Activated T-cell treated with anti-CD3 and anti-CD28 coated beads for 24 hours (primary cell): ENCODE measurements at regions not wholly inside any gene's neighbourhood (a gene's known extent, or its start where the extent isn't known, plus 50 kb on each side); places are given as distances from the start of the nearest gene placed in this dataset.
"Not testable (repeated sequence)": the region's sequence is repeated elsewhere in the genome, so short reads cannot be mapped to it uniquely, and the experiment has no call there.

Experiments
- DNase-seq: peaks from one replicate; pipeline ENCODE4 v3.0.0-alpha.2; 2020; ENCODE audit warnings: low read depth

DNA sequence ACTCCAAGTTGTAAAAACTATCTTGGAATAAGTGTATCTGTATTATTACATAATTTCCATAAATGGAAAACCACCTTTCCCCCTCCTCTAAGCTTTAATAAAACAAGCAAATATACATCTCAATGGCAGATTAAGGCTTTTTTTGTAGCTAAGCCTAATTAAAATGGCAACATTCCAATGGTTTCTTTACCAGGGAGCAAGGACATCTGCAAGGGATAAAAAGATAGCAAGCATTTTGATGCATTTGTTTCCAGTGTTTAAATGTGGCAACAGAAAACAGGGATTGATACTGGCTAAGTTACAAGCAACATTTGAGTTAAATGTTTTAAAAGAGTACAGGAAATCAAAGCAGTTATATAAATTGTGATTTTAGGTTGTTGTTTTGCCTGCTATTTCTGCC, 1012.7 kb downstream of the ADGRL2 start:
- no peak for DNase-seq

DNA sequence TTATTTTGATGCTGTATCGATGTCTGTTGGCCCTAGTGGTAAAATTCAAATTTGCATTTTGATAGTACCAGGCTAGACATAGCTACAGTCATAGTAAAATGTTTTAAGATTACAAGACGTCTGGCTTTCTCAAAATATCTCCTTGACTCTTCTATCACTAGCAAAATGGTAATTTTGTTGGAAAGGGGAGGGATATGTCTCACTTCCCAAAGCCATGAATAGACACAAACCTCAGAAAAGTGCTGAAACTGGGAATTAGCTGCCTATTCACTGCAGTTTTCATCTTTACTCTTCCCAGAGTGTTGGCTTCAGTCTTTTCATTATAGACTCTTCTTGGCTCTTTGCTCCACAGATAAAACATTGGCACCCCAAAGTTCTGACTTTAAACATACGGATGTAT, 1009.9 kb downstream of the ADGRL2 start:
- no peak for DNase-seq

DNA sequence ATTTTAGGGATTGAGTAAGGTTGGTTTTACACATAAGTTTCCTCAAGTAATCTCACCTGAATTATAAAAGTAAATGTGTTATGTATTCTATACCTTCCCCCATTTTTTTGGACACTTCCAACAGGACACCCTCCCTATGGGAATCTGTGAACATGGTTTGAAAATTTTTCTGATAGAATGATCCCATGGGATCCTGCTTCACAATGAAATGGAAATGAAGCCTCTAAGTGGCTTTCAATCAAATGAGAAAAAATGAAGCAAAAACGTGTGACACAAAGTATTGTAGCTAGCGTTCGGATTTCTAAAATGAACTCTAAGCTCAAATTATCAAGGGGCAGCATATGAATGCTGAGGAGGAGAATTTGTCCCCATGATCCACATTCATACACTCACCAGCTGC, 1006.8 kb downstream of the ADGRL2 start:
- DNase-seq = no peak

DNA sequence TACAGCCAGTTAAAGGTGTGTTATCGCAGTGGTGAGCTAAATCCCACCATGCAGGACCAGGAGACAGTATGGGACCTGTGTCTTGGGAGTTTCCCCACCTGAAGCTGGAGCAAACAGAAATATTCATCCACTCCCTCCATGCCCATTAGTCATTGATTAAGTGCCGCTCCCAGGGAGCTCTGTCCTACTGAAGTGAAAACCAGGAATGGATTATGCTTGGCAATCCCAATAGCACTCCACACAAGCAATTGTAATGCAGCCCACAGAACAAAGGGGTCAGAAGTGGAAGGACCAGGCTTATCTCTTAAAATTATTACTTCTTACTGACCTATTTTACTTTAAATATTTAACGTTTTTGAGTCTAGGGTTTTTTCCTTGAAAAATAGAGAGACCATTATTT, 1005.4 kb downstream of the ADGRL2 start:
- DNase-seq = no peak

DNA sequence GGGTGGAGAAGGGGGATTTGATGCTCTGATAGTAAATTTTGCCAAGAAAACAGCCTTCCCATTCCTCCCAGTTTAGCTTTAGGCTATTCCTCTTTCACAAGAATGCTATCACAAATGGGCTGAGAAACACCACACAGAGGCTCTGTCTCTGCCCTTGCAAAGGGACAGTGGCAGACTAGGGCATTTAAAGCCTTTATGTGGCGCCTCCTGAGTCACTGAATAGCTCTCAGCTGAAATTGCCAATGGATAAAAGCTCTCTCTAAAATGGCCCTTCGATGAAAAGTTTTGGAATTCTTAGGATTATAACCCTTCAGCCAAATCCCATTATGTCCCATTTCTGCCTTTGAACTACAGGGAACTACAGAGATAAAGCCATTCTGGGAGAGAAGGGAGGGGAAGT, 1000.4 kb downstream of the ADGRL2 start:
- no peak for DNase-seq

DNA sequence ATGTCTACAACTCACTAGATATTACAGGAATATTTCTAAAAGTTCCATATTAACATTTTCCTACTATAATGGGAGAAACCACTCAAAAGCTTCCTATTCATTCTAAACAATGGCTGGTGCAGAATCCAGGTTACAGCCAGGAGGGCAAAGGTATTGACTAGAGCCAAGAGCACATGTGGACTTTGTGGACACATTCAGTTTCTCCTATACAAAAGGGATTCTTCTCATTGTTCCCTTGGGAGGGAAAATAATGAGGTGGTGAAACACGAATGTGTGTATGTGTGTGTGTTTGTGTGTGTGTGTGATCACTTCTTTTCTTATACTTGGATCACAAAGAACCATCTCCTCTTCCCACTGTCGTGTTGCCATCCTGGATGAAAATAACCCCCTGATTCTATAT, 1000.0 kb downstream of the ADGRL2 start:
- no peak for DNase-seq

DNA sequence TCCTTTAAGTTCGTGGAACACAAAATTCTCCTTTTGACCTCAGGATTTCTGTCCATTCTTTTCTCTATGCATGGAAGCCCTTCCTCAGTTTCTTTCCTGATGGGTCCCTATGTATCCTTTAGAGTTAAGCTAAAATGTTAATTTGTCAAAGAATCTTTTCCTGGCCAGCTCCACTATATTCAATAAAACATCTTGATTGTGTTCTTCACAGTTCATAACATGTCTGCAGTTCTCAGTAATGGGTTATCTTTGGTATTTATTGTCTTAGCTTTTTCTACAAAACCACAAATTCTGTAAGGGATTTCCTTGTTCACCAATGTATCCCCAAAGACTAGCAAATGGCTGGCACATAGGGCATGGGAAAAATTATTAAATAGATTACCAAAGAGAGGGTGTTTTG, 998.5 kb downstream of the ADGRL2 start:
- DNase-seq = no peak

DNA sequence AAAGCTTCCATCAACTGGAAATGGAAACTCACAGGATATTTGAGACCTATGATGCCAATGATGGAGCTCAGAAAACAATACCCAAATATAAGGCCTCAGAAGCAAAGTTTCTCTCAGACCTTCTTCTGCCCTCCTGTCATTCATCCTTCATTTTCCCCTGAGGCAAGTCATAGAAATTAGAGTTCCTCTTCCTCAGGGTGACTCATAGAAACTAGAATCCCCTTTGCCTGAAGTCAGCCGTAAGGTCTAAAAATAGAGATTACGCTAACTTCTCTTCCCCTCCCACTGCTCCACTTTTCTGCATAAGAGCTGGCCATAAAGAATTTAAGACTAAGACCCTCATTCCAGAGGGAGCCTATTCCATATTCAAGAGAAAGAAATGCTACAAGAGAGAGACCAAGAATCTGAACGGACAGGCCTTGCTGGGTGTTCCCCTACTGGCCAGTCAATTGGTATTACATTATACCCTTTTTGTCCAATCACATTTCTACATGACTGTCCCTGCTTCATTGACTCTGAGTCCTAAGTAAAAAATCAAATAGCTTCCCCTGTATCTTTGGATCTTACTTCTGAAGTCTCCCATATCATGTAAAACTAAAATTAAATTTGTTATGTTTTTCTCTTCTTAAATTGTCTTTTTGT, 994.9 kb downstream of the ADGRL2 start:
- no peak for DNase-seq

DNA sequence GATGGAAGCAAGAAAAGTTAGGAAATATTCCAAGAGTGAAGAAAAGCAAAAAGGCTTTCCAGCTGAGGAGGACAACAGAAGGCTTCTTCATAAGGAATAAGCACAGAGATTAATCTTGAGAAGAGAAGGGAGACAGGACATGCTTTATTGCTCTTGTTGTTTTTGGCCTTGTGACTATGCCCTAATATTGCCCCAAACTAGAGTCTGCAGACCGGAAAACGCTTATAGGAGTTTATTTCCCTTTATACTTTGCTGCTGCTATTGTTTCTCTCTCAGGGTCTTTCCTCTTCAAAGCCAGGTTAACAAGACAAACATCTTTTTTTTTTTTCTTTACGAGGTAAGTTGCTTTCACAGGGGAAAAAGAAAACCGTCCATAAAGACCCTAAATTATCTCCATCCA, 991.4 kb downstream of the ADGRL2 start:
- DNase-seq = no peak

DNA sequence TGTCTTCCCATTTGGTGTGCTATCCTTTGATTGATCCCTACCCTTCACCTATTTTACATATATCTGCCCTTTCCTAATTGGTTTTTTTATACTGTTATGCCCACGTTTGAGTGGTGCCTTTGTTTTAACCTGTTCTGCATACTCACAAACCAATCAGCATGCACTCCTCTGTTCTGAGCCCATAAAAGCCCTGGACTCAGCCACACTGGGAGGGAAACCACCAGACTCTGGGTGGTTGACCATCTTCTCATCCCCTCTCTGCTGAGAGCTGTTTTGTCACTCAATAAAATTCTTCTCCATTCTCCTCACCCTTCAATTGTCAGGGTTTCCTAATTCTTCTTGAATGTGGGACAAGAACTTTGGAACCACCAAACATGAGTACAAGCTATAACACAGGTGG, 989.8 kb downstream of the ADGRL2 start:
- DNase-seq = no peak

DNA sequence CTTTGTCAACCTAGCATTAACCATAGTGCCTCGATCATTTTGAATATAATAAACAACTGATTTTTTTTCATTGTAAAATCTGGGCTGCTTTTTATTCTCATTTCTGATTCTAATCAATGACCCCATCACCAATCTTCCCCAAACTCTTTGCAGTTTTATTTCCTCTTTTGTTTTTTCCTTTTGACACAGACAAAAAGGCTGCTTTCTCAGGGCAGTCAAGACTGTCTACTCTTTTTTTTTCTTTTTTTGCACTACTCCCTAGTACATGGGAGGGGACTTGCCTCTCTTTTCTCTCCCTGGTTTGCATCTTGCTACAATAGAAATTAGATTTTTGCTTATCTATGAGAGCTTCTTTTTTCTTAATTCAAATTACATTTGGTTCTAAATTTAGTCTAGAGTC, 987.9 kb downstream of the ADGRL2 start:
- no peak for DNase-seq

DNA sequence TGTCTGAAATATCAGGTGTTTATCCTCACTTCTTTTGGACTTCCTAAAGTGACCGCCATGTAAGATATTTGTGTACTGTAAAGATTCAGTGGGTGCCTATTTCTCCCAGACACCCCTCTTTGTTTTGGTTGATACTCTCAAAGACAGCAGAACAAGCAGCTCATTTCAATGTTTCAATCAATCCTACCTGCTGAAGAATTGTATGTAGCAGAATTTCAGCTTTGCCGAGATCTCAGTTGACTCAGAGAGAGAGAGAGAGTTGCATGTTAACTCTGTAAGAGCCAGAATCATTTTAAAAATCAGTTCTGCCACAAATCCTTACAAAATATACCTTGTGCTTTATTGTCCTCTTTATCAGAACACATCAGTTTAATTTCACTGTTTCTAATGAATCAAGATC, 987.3 kb downstream of the ADGRL2 start:
- DNase-seq = no peak

DNA sequence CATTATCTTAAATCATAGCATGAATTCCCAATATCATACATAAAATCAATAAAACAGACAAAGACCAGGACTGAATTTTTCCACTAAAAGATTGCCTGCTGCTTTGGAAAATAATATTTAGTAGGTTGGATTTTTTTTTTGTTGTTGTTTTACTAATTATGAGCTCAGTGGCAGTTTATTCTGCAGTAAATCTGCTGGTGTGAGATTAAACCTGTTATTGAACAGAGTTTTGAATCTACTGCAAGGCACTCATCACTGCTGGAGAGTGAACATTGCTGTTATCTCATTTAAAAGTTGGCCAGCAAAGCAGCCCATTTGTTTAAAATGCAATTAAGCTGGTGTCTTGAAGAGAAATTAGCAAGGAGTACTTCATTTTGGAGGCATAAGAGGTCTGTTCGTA, 986.1 kb downstream of the ADGRL2 start:
- no peak for DNase-seq

DNA sequence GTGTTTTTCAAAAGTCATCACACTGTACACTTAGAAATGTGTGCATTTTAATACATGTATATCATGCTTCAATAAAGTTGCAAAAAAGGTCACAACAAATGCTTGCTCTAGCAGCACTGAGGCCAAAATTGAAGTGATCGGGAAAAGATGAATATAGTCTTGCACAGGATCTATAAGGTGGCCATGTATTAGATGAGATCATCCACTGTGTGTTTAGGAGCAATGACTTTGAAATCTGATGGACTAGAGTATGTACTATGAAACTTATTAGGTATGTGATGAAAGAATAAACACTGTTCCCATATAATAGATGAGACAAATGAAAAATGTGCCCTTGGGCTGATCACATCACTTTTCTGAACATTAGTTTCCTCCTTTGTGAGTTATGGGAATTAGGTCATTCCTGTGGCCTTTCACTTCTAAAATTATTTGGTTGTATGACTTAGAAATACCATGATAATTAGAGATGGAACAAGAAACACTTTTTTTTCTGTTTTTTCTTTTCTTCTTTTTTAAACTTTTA, 984.6 kb downstream of the ADGRL2 start:
- DNase-seq = no peak

DNA sequence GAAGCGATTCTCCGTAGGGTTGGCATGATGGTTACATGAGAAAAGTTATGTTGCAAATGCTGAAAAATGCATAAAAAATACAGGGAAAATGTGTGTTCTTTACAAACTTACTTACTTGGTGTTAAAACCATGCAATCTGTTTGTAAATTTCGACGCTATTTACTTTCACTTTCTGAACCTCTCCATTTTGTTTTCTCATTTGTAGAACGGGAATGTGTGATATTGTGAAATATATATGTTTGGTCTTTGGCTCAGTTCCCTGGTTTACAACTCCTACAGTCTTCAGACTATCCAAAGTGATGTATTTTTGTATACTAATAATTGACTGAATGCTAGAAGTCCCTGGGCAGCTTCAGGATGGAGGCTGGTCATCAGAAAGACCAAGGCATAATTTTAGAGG, 982.3 kb downstream of the ADGRL2 start:
- DNase-seq = no peak

DNA sequence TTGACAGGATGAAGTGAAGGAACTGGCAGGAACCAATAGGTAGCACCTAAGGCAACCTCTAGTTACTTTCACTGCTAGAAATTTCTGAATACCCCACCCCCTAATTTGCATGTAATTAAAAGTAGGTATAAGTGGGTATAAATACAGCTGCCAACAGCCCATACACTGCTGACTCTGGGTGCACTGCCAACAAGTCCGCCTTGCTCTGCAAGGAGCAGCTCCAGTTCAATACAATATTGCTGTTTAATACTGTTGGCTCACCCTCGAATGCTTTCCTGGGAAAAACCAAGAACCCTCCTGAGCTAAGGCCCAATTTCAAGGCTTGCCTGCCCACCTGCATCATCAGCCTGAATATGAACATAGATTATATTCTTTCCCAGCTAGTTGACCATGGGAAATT, 981.9 kb downstream of the ADGRL2 start:
- no peak for DNase-seq

DNA sequence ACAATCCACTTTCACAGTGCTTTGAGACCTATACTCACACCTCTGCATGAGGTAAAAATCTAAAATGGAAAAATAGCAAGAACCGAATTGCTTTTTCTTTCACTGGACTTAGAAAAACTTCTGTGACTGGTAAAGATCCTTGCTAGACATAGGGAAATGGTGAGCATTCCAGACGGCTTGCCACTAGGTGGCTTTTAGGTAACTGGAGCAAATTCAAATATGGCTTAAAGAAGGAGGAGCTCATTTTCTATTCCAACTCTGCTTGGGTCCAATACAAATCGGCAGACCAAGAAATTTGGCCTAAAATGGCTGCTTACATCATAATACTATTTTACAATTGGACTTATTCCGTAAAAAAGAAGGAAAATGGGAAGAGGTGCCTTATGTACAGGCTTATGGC, 977.9 kb downstream of the ADGRL2 start:
- DNase-seq = no peak

DNA sequence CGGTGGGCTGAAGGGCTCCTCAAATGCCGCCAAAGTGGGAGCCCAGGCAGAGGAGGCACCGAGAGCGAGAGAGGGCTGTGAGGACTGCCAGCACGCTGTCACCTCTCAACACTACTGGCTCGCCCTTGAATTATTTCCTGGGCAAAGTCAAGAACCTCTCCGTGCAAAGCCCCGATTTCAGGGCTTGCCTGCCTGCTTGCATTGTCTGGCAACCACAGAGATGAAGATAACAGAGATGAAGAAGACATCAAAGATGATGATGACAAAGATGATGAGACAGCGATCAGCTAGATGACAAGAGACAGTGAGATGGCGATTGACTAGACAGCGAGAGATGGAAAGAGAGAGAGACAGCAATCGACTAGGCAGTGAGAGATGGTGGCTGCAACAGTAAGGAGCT, 976.5 kb downstream of the ADGRL2 start:
- DNase-seq = no peak

DNA sequence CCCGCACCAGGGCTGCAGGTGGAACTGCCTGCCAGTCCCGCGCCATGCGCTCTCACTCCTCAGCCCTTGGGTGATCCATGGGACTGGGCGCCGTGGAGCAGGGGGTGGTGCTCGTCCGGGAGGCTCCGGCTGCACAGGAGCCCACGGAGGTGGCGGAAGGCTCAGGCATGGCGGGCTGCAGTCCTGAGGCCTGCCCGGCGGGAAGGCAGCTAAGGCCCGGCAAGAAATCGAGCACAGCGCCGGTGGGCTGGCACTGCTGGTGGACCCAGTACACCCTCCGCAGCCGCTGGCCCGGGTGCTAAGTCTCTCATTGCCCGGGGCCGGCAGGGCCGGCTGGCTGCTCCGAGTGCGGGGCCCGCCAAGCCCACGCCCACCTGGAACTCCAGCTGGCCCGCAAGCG, 976.0 kb downstream of the ADGRL2 start:
- not testable (repeated sequence) for DNase-seq

DNA sequence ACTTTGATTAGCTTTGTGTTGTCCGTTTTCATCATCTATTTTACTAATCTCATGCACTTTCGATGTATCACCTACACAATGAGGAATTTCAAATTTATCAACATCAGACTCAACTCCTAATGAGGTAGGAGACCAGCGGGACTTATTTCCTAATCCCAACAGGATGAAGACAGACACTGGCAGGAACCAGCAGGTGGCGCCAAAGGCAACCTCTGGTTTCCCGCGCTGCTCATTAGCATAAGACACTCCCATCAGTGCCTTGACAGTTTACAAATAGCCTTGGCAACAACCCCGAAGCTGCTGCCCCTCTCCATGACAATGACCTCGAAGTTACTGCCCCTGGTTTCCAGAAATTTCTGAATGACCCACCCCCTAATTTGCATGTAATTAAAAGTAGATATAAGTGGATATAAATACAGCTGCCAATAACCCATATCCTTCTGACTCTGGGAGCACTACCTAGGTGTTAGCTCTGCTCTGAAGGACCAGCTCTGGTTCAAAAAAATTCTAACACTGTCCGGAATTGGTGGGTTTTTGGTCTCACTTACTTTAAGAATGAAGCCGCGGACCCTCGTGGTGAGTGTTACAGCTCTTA, 974.8 kb downstream of the ADGRL2 start:
- peak; percentile 2 for DNase-seq

DNA sequence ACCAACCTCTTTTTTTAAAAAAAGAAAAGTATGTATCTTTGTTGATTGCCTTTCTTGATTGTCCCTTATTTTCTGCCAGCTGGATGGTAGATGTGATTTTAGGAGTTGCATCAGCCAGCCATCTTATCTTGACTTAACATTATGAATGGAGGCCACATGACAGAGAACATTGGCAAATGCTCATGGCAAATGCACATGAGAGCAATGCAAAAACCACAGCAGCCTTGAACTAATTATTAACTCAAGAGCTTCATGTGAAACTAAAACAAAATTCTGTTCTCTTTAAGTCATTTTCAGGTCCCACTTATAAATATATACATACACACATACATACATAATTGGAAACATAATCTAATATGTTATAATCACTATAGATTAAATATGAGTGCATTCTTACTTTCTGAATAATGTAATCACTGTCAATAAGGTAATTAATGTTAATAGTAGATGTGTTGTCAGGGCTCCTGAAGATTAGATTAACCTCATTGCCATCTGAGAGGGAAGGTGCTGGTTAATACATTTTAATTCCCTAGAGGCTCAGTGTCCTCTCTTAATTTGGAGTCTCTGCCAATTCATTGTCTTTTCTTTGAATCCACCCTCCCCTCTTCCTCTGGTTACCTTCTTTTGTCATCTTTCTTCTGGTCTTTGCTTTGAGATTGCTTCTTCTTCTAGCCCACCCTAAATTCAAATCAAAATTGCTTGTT, 962.2 kb downstream of the ADGRL2 start:
- no peak for DNase-seq

DNA sequence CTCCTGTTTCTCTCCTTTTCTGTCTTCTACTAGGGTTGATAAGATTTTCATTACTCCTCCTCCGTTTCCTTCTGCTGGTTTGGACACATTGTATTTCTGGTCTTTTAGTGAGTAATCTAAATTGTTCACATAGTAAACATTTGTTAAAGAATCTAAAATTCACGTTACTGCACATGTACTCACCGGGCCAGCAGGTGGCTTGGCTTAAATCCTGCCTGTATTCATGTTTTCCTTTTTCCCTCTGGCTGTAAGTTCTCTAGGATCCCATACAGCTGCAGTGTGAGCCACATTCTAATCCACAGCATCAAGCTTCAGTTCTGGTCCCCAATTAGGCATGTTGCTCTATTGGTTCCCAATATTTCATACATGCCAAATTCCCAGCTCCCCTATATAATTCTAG, 958.3 kb downstream of the ADGRL2 start:
- no peak for DNase-seq

DNA sequence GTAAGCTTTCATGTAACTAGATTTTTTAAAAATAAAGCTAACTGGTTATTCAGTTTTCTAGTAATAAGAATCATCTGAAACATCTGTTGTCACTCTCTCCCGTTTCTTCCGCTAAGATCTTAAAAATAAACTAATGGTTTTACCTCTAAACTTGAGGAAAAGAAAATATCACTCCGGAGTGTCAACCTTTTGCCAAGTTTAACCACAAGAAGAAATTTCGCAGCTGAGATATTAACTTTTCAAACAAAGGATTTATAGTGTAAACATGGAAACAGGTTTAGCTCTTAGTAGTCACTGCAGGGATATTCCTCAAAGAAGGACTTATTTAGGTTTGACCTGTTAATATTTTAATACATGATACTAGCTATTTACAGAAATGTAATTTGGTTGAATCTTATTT, 954.9 kb downstream of the ADGRL2 start:
- no peak for DNase-seq

DNA sequence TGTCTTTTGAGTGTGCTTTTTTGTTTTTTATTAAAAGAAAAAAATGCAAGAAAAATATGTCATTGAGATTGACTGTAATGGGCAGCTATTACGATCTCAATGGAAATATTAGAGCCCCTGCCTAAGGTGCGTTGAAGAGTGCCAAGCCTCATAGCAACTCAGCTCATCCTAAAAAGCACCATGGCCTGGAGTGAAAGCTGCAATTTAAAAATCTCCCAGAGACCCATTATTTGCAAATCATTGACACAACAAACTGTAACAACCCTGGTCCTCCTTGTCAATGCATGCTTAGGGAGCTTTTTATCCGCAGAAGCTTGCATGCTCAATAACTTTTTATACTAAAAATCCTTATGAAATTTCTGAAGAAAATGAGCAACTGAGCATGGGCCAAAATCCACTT, 954.5 kb downstream of the ADGRL2 start:
- no peak for DNase-seq
